GM12878 (cell line): ENCODE measurements at regions not wholly inside any gene's neighbourhood (a gene's known extent, or its start where the extent isn't known, plus 50 kb on each side); places are given as distances from the start of the nearest gene placed in this dataset.
"Not testable (repeated sequence)": the region's sequence is repeated elsewhere in the genome, so short reads cannot be mapped to it uniquely, and the experiment has no call there.

ENCODE experiments used
- ATAC-seq: fragments of 200-7000 bp; cut with Tn5 transposase; 3 replicates; pipeline ENCODE4 v1.9.1; 2020; ENCODE audit warnings: mild to moderate bottlenecking, moderate library complexity
- BruUV-seq: library from RNA; stranded (reverse); fragments of 400-500 nt; replicated peaks from 2 replicates; lab custom pipeline; 2021; lab: Mats Ljungman, UMichigan
- CTCF ChIA-PET: fragments of 300-600 bp; sonication (Branson Sonifier 250); formaldehyde crosslinking; extraction: SDS; loops from one replicate; lab custom pipeline; 2021; ENCODE audit warnings: inconsistent platforms; lab: Yijun Ruan, JAX
- POLR2A ChIA-PET: fragments of 350-600 bp; formaldehyde crosslinking; extraction: SDS; loops from one replicate; lab custom pipeline; 2021; ENCODE audit warnings: inconsistent platforms; lab: Charles Lee
- RAD21 ChIA-PET: fragments of 300-600 bp; sonication (Branson Sonifier 250); formaldehyde crosslinking; loops from one replicate; lab custom pipeline; 2023; ENCODE audit warnings: antibody characterized with exemption; ENCODE audit not compliant: unreplicated experiment; lab: Charles Lee
- SMC1A ChIA-PET: fragments of 300-600 bp; sonication (Branson Sonifier 250); formaldehyde crosslinking; loops from one replicate; lab custom pipeline; 2023; ENCODE audit not compliant: unreplicated experiment, uncharacterized antibody; lab: Charles Lee
- DNase-seq: peaks from one replicate; pipeline ENCODE4 v3.0.0-alpha.2; 2011; ENCODE audit warnings: low read depth, low spot score
- FAIRE-seq: peaks from 3 replicates; lab custom pipeline; 2011; peaks lifted over from hg19 to GRCh38; lab: Jason Lieb, UNC
- H2AFZ ChIP-seq: 2 replicates; pipeline ENCODE4 v1.6.0; 2011; ENCODE audit warnings: low read depth, low read length, control low read depth; ENCODE audit not compliant: control insufficient read depth
- H3K27ac ChIP-seq: 2 replicates; pipeline ENCODE4 v1.5.1; 2011; ENCODE audit warnings: control low read depth; ENCODE audit not compliant: control insufficient read depth, insufficient read depth
- H3K27me3 ChIP-seq, 2 experiments: replicated peaks in 1 of 2; 2 replicates each; pipeline versions ENCODE4 v1.6.0 to v1.6.1; 2011; ENCODE audit warnings: low read length in 1 of 2; ENCODE audit not compliant: control insufficient read depth in 2 of 2, insufficient read depth in 2 of 2
- H3K36me3 ChIP-seq, 2 experiments: 2 replicates each; pipeline ENCODE4 v1.5.1; 2011; ENCODE audit warnings: low read length in 1 of 2; ENCODE audit not compliant: control insufficient read depth in 2 of 2, insufficient read depth in 2 of 2
- H3K4me1 ChIP-seq: 2 replicates; pipeline ENCODE4 v1.6.1; 2011; ENCODE audit warnings: mild to moderate bottlenecking, low read length, moderate library complexity, mixed read lengths; ENCODE audit not compliant: control insufficient read depth, insufficient read depth
- H3K4me2 ChIP-seq: 2 replicates; pipeline ENCODE4 v1.6.0; 2011; ENCODE audit warnings: control low read depth; ENCODE audit not compliant: control insufficient read depth, insufficient read depth
- H3K4me3 ChIP-seq: fragments of 200-600 bp; sonication (generic); 2 replicates; pipeline ENCODE4 v1.5.1; 2016
- H3K79me2 ChIP-seq: 2 replicates; pipeline ENCODE4 v1.6.0; 2011; ENCODE audit warnings: low read length; ENCODE audit not compliant: control insufficient read depth, insufficient read depth
- H3K9ac ChIP-seq: 2 replicates; pipeline ENCODE4 v1.8.0; 2011; ENCODE audit warnings: low read length, control low read depth, mixed read lengths; ENCODE audit not compliant: control insufficient read depth, insufficient read depth
- H3K9me3 ChIP-seq: replicated peaks from 3 replicates; pipeline ENCODE4 v1.5.1; 2011; ENCODE audit warnings: mild to moderate bottlenecking, low read length; ENCODE audit not compliant: control insufficient read depth, insufficient read depth
- H4K20me1 ChIP-seq: 2 replicates; pipeline ENCODE4 v1.6.0; 2011; ENCODE audit not compliant: control insufficient read depth, insufficient read depth
- WGBS: methylation state at CpG from one replicate; pipeline ENCODE4 v1.1.6; 2016; ENCODE audit warnings: low lambda C conversion rate; ENCODE audit not compliant: insufficient replicate concordance, insufficient coverage; ENCODE audit errors: missing lambda C conversion rate; 5-methylcytosine and 5-hydroxymethylcytosine counted together
- in situ Hi-C: fragments of 300-500 bp; cut with MboI; formaldehyde crosslinking; loops from 9 replicates; pipeline ENCODE4 v1.14.3; 2018; ENCODE audit warnings: mixed read lengths
- intact Hi-C: fragments of 100-400 bp; cut with micrococcal nuclease; formaldehyde crosslinking; loops from one replicate; pipeline ENCODE4 v1.14.2; 2022; ENCODE audit not compliant: unreplicated experiment

DNA sequence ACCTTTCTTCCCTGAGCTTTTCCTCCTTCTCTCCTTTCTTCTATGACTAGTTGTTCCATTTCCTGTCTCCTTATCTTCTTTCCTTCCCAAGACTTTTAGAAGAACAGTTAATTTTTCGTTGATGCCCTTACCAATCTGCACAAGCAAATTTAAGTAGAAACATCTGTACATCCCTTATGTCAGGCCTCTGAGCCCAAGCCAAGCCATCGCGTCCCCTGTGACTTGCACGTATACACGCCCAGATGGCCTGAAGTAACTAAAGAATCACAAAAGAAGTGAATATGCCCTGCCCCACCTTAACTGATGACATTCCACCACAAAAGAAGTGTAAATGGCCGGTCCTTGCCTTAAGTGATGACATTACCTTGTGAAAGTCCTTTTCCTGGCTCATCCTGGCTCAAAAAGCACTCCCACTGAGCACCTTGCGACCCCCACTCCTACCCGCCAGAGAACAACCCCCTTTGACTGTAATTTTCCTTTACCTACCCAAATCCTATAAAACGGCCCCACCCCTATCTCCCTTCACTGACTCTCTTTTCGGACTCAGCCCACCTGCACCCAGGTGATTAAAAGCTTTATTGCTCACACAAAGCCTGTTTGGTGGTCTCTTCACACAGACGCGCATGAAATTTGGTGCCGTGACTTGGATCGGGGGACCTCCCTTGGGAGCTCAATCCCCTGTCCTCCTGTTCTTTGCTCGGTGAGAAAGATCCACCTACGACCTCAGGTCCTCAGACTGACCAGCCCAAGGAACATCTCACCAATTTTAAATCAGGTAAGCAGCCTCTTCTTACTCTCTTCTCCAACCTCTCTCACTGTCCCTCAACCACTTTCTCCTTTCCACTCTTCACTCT lies 53.7 kb upstream of the SPP1 start:
- intact Hi-C loops, BruUV-seq, H3K79me2 ChIP-seq, H3K4me1 ChIP-seq, in situ Hi-C loops, ATAC-seq, CTCF ChIA-PET, DNase-seq, POLR2A ChIA-PET, H3K27me3 ChIP-seq, H2AFZ ChIP-seq, SMC1A ChIA-PET, H3K9ac ChIP-seq, H3K9me3 ChIP-seq, H3K4me2 ChIP-seq, RAD21 ChIA-PET, H3K4me3 ChIP-seq, H3K27ac ChIP-seq, H3K36me3 ChIP-seq, FAIRE-seq, H4K20me1 ChIP-seq: not testable (repeated sequence)
- WGBS = 67% methylated on average over 13 of the region's 16 CpGs

DNA sequence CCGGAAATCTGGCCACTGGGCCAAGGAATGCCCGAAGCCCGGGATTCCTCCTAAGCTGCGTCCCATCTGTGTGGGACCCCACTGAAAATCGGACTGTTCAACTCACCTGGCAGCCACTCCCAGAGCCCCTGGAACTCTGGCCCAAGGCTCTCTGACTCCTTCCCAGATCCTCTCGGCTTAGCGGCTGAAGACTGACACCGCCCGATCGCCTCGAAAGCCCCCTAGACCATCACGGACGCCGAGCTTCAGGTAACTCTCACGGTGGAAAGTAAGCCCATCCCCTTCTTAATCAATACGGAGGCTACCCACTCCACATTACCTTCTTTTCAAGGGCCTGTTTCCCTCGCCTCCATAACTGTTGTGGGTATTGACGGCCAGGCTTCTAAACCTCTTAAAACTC lies 51.4 kb upstream of the SPP1 start:
- BruUV-seq, H3K79me2 ChIP-seq, in situ Hi-C loops, FAIRE-seq, H3K9me3 ChIP-seq, DNase-seq, intact Hi-C loops, H3K27me3 ChIP-seq, H3K4me2 ChIP-seq, ATAC-seq, H4K20me1 ChIP-seq, H3K4me3 ChIP-seq, POLR2A ChIA-PET, SMC1A ChIA-PET, H2AFZ ChIP-seq, RAD21 ChIA-PET, CTCF ChIA-PET, H3K27ac ChIP-seq, H3K36me3 ChIP-seq, H3K4me1 ChIP-seq, H3K9ac ChIP-seq: not testable (repeated sequence)
- whole genome bisulfite sequencing = 62% methylated on average over 17 of the region's 18 CpGs
